ENCODE measurements at regions not wholly inside any gene's neighbourhood (a gene's known extent, or its start where the extent isn't known, plus 50 kb on each side); places are given as distances from the start of the nearest gene placed in this dataset.

DNA sequence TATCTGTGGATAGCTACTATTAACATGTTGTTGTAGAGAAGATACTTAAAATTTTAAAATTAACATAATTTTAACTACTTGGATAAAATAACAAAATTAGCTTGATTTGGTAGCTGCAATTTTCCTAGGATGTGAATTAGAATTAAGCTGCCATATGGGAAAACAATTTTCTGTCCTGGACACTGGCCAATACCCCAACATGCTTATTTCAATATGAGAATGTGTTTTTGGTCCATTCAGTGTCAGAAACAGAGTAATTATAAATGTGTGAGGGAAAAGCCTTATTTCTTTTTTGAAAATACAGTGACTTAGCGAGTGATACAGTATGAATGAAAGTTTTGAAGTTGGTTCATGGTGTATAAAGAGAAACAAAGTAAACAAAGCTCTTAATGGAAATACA lies 948.3 kb upstream of the GYPC start (continued):
- TF ChIP-seq, protein P1, sequence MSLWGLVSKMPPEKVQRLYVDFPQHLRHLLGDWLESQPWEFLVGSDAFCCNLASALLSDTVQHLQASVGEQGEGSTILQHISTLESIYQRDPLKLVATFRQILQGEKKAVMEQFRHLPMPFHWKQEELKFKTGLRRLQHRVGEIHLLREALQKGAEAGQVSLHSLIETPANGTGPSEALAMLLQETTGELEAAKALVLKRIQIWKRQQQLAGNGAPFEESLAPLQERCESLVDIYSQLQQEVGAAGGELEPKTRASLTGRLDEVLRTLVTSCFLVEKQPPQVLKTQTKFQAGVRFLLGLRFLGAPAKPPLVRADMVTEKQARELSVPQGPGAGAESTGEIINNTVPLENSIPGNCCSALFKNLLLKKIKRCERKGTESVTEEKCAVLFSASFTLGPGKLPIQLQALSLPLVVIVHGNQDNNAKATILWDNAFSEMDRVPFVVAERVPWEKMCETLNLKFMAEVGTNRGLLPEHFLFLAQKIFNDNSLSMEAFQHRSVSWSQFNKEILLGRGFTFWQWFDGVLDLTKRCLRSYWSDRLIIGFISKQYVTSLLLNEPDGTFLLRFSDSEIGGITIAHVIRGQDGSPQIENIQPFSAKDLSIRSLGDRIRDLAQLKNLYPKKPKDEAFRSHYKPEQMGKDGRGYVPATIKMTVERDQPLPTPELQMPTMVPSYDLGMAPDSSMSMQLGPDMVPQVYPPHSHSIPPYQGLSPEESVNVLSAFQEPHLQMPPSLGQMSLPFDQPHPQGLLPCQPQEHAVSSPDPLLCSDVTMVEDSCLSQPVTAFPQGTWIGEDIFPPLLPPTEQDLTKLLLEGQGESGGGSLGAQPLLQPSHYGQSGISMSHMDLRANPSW (CRISPR knock-in tag; conservative IDR thresholded peaks at IDR 0.05; ENCODE audit: low read depth) = no peak
- TF ChIP-seq ZNF281 (CRISPR knock-in tag; IDR thresholded peaks at IDR 0.05) (no peak), ESRRA (CRISPR knock-in tag; IDR thresholded peaks at IDR 0.05; ENCODE audit: borderline replicate concordance) (no peak)

DNA sequence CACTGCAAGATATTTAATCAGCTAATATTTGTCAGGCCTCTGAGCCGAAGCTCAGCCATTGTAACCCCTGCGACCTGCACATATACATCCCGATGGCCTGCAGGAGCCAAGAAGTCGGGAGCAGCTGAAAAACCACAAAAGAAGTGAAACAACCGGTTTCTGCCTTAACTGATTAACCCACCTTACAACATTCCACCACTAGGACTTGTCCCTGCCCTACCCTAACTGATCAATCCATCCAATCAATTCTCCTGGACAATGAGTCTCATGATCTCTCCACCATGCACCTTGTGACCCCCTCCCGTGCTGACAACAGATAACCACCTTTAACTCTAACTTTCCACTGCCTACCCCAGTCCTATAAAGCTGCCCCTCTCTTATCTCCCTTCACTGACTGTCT lies 945.4 kb upstream of the GYPC start:
- no peaks in the 10 kb centered on the region; the same call in 1 of the 2 replicates for H3K27me3 Mint-ChIP-seq (ENCODE audit: low read depth)
- peaks cover 65% of the 10 kb centered on the region for H3K36me3 Mint-ChIP-seq
- DNase-seq (ENCODE audit: low spot score) (no peak), ATAC-seq (no peak)
- no peaks in the 10 kb centered on the region for H3K4me1 Mint-ChIP-seq
- POLR2A ChIA-PET = no interaction called here
- CTCF ChIA-PET = no interaction called here
- no peak overlapping the region for H3K4me3 Mint-ChIP-seq
- H3K9me3 Mint-ChIP-seq = peaks cover 80% of the 10 kb centered on the region
- H3K27ac Mint-ChIP-seq = no peak overlapping the region
- TF ChIP-seq CTCF (IDR thresholded peaks at IDR 0.05) (no peak), ZNF281 (CRISPR knock-in tag; IDR thresholded peaks at IDR 0.05) (no peak), ZNF425 (CRISPR knock-in tag; conservative IDR thresholded peaks at IDR 0.05) (no peak), OVOL2 (CRISPR knock-in tag; IDR thresholded peaks at IDR 0.05; ENCODE audit: borderline replicate concordance) (no peak), CREB1 (CRISPR knock-in tag; IDR thresholded peaks at IDR 0.05) (no peak), GABPB1 (CRISPR knock-in tag; IDR thresholded peaks at IDR 0.05) (no peak), SP1 (CRISPR knock-in tag; conservative IDR thresholded peaks at IDR 0.05) (no peak), NFE2L1 (CRISPR knock-in tag; IDR thresholded peaks at IDR 0.05) (no peak), NR1H2 (CRISPR knock-in tag; IDR thresholded peaks at IDR 0.05) (no peak), HMGA2 (CRISPR knock-in tag; IDR thresholded peaks at IDR 0.05) (no peak), SMAD3 (CRISPR knock-in tag; IDR thresholded peaks at IDR 0.05; ENCODE audit: borderline replicate concordance) (no peak), ZNF671 (CRISPR knock-in tag; IDR thresholded peaks at IDR 0.05) (no peak), IRF2 (CRISPR knock-in tag; IDR thresholded peaks at IDR 0.05; ENCODE audit: borderline replicate concordance, low read depth) (no peak)
- TF ChIP-seq, protein P2, sequence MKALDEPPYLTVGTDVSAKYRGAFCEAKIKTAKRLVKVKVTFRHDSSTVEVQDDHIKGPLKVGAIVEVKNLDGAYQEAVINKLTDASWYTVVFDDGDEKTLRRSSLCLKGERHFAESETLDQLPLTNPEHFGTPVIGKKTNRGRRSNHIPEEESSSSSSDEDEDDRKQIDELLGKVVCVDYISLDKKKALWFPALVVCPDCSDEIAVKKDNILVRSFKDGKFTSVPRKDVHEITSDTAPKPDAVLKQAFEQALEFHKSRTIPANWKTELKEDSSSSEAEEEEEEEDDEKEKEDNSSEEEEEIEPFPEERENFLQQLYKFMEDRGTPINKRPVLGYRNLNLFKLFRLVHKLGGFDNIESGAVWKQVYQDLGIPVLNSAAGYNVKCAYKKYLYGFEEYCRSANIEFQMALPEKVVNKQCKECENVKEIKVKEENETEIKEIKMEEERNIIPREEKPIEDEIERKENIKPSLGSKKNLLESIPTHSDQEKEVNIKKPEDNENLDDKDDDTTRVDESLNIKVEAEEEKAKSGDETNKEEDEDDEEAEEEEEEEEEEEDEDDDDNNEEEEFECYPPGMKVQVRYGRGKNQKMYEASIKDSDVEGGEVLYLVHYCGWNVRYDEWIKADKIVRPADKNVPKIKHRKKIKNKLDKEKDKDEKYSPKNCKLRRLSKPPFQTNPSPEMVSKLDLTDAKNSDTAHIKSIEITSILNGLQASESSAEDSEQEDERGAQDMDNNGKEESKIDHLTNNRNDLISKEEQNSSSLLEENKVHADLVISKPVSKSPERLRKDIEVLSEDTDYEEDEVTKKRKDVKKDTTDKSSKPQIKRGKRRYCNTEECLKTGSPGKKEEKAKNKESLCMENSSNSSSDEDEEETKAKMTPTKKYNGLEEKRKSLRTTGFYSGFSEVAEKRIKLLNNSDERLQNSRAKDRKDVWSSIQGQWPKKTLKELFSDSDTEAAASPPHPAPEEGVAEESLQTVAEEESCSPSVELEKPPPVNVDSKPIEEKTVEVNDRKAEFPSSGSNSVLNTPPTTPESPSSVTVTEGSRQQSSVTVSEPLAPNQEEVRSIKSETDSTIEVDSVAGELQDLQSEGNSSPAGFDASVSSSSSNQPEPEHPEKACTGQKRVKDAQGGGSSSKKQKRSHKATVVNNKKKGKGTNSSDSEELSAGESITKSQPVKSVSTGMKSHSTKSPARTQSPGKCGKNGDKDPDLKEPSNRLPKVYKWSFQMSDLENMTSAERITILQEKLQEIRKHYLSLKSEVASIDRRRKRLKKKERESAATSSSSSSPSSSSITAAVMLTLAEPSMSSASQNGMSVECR (CRISPR knock-in tag; IDR thresholded peaks at IDR 0.05; ENCODE audit: borderline replicate concordance) = no peak
- TF ChIP-seq, protein P3, sequence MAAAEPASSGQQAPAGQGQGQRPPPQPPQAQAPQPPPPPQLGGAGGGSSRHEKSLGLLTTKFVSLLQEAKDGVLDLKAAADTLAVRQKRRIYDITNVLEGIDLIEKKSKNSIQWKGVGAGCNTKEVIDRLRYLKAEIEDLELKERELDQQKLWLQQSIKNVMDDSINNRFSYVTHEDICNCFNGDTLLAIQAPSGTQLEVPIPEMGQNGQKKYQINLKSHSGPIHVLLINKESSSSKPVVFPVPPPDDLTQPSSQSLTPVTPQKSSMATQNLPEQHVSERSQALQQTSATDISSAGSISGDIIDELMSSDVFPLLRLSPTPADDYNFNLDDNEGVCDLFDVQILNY (CRISPR knock-in tag; IDR thresholded peaks at IDR 0.05) = no peak

Measured in WTC11 (cell line).